ENCODE measurements at regions not wholly inside any gene's neighbourhood (a gene's known extent, or its start where the extent isn't known, plus 50 kb on each side); places are given as distances from the start of the nearest gene placed in this dataset.

DNA sequence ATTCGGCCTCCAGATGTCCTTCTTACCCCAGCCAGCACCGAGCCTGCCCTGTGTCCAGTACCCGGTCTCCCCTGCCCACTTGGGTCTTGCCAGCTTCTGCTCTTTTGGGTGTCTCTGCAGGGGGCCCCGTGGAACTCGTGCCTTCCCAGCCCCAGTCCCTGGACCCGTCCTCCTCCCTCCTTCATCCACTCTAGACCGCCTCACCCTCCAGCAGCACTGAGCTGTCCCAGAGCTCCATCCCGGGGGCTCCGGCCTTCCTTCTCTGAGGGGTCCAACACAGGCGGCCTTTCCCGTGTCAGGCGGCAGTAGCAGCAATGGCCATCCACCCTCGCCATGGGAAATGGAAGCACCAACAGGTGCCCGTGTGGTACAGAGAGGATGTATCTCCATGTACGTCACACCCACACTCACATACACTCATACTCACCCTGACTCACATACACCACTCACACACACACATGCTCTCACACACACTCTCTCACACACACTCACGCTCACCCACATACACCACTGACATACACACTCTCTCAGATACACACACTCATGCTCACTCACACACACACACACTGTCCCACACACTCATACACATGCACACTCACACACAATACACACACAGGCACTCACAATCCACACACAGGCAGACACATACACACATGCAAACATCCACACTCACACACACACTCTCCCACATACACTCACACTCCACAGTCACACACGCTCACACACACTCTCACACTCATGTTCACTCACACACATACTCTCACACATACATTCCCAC, 827.5 kb upstream of the SALL3 start:
- ATAC-seq (peak; percentile 22), DNase-seq (no peak)
- intact Hi-C loops (cut with micrococcal nuclease), result no loop called here
- H3K9me3 ChIP-seq (ENCODE audit: control insufficient read depth in 2 of 3, low read length in 3 of 3), result no peaks in the 10 kb centered on the region
- ChIA-PET POLR2A (no interaction called here), CTCF (no interaction called here)
- no peak overlapping the region for H3K27ac Mint-ChIP-seq
- H3K27me3 ChIP-seq (ENCODE audit: control insufficient read depth in 2 of 2, insufficient read depth in 2 of 2, low read length in 2 of 2), result no peaks in the 10 kb centered on the region
- H3K4me3 Mint-ChIP-seq, result no peak overlapping the region
- no peaks in the 10 kb centered on the region for H3K36me3 Mint-ChIP-seq
- peaks cover 0 to 8% (median 0%) of the 10 kb centered on the region in 5 donors for H3K27me3 Mint-ChIP-seq
- no peaks in the 10 kb centered on the region for H3K4me1 ChIP-seq (ENCODE audit: control insufficient read depth in 2 of 2, insufficient read depth in 2 of 2, low read length in 2 of 2)
- H3K9me3 Mint-ChIP-seq, result peaks cover 0 to 9% (median 0%) of the 10 kb centered on the region in 11 donors
- H3K27ac ChIP-seq (ENCODE audit: low read depth, low read length), result no peak overlapping the region
- no peak overlapping the region for H3K4me3 ChIP-seq (ENCODE audit: low read length)
- H3K36me3 ChIP-seq (ENCODE audit: control insufficient read depth in 2 of 3, insufficient read depth in 3 of 3, low read length in 3 of 3), result no peaks in the 10 kb centered on the region
- H3K4me1 Mint-ChIP-seq, result no peaks in the 10 kb centered on the region

DNA sequence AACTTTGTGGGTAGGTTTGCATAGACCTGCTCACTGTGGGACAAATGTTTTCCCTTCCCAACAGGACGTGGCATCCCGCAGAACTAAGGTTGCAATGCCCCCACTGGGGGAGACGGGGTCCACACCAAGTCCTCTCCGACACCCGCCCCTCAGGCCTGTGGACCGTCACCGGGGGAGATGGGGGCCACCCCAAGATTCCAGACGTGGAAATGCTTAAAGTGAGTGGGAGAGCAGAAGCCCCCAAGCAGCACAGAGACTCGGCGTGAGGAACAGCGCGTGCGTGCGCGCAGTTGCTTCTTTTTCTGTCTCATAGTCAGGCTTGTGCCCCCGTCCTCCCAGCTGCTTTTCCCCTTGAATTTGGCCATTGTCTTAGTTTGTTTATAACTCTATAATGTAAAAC, 826.3 kb upstream of the SALL3 start:
- intact Hi-C loops (cut with micrococcal nuclease), result no loop called here
- no peak overlapping the region for H3K4me3 ChIP-seq (ENCODE audit: low read length)
- H3K27me3 ChIP-seq (ENCODE audit: control insufficient read depth in 2 of 2, insufficient read depth in 2 of 2, low read length in 2 of 2), result no peaks in the 10 kb centered on the region
- no peak overlapping the region for H3K4me3 Mint-ChIP-seq
- ChIA-PET CTCF (no interaction called here), POLR2A (no interaction called here)
- H3K36me3 ChIP-seq (ENCODE audit: control insufficient read depth in 2 of 3, insufficient read depth in 3 of 3, low read length in 3 of 3), result no peaks in the 10 kb centered on the region
- peaks cover 0 to 11% (median 0%) of the 10 kb centered on the region in 5 donors for H3K27me3 Mint-ChIP-seq
- H3K36me3 Mint-ChIP-seq, result no peaks in the 10 kb centered on the region
- no peaks in the 10 kb centered on the region for H3K4me1 Mint-ChIP-seq
- no peaks in the 10 kb centered on the region for H3K4me1 ChIP-seq (ENCODE audit: control insufficient read depth in 2 of 2, insufficient read depth in 2 of 2, low read length in 2 of 2)
- peaks cover 0 to 9% (median 0%) of the 10 kb centered on the region in 11 donors for H3K9me3 Mint-ChIP-seq
- DNase-seq (no peak), ATAC-seq (no peak)
- no peaks in the 10 kb centered on the region for H3K9me3 ChIP-seq (ENCODE audit: control insufficient read depth in 2 of 3, low read length in 3 of 3)
- no peak overlapping the region for H3K27ac ChIP-seq (ENCODE audit: low read depth, low read length)
- H3K27ac Mint-ChIP-seq, result no peak overlapping the region

DNA sequence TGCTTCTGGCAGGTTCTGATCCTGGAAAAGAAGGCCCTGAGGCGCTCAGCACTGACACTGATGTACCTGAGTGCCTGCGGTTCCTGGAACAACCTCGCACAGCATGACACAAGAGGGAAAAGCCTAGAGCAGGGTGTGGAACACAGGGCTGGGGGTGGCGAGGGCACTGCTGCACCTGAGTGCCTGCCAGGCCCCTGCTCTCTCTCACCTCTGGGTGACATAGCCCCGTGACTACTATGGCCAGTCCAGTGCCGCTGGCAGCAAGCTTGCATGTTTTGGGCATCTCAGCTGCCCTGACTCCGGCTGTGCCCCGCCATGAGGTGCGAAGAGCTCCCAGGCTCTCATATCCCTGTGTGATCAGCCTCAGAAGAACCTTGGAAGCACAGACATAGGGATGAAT, 825.2 kb upstream of the SALL3 start:
- ChIA-PET CTCF (no interaction called here), POLR2A (no interaction called here)
- H3K4me1 Mint-ChIP-seq, result no peaks in the 10 kb centered on the region
- Histone ChIP-seq H3K9me3 (ENCODE audit: control insufficient read depth in 2 of 3, low read length in 3 of 3) (no peaks in the 10 kb centered on the region), H3K4me3 (ENCODE audit: low read length) (no peak overlapping the region), H3K27me3 (ENCODE audit: control insufficient read depth in 2 of 2, insufficient read depth in 2 of 2, low read length in 2 of 2) (no peaks in the 10 kb centered on the region), H3K36me3 (ENCODE audit: control insufficient read depth in 2 of 3, insufficient read depth in 3 of 3, low read length in 3 of 3) (no peaks in the 10 kb centered on the region), H3K27ac (ENCODE audit: low read depth, low read length) (no peak overlapping the region), H3K4me1 (ENCODE audit: control insufficient read depth in 2 of 2, insufficient read depth in 2 of 2, low read length in 2 of 2) (no peaks in the 10 kb centered on the region)
- H3K9me3 Mint-ChIP-seq, result peaks cover 0 to 9% (median 0%) of the 10 kb centered on the region in 11 donors
- intact Hi-C loops (cut with micrococcal nuclease), result no loop called here
- H3K4me3 Mint-ChIP-seq, result no peak overlapping the region
- peaks cover 0 to 11% (median 0%) of the 10 kb centered on the region in 5 donors for H3K27me3 Mint-ChIP-seq
- H3K27ac Mint-ChIP-seq, result no peak overlapping the region
- ATAC-seq (no peak), DNase-seq (no peak)
- no peaks in the 10 kb centered on the region for H3K36me3 Mint-ChIP-seq

GRCh38 chr18:78154853-78155252, 824.8 kb upstream of the SALL3 start:
- CTCF ChIA-PET, result no interaction called here
- Histone ChIP-seq H3K27me3 (ENCODE audit: control insufficient read depth in 2 of 2, insufficient read depth in 2 of 2, low read length in 2 of 2) (no peaks in the 10 kb centered on the region), H3K4me1 (ENCODE audit: control insufficient read depth in 2 of 2, insufficient read depth in 2 of 2, low read length in 2 of 2) (no peaks in the 10 kb centered on the region), H3K36me3 (ENCODE audit: control insufficient read depth in 2 of 3, insufficient read depth in 3 of 3, low read length in 3 of 3) (no peaks in the 10 kb centered on the region), H3K9me3 (ENCODE audit: control insufficient read depth in 2 of 3, low read length in 3 of 3) (no peaks in the 10 kb centered on the region), H3K27ac (ENCODE audit: low read depth, low read length) (no peak overlapping the region), H3K4me3 (ENCODE audit: low read length) (no peak overlapping the region)
- Mint-ChIP-seq H3K4me3 (no peak overlapping the region), H3K27ac (no peak overlapping the region), H3K9me3 (peaks cover 0 to 9% (median 2%) of the 10 kb centered on the region in 11 donors), H3K4me1 (no peaks in the 10 kb centered on the region), H3K27me3 (peaks cover 0 to 11% (median 0%) of the 10 kb centered on the region in 5 donors), H3K36me3 (no peaks in the 10 kb centered on the region)
- intact Hi-C loops (cut with micrococcal nuclease), result no loop called here
- POLR2A ChIA-PET, result no interaction called here
- DNase-seq, result no peak
- no peak for ATAC-seq

- CTCF ChIA-PET, result no interaction called here
- POLR2A ChIA-PET, result no interaction called here
- Mint-ChIP-seq H3K27ac (no peak overlapping the region), H3K27me3 (peaks cover 0 to 17% (median 0%) of the 10 kb centered on the region in 5 donors), H3K4me3 (no peak overlapping the region), H3K9me3 (peaks cover 0 to 8% (median 2%) of the 10 kb centered on the region in 11 donors), H3K36me3 (no peaks in the 10 kb centered on the region), H3K4me1 (no peaks in the 10 kb centered on the region)
- Histone ChIP-seq H3K9me3 (ENCODE audit: control insufficient read depth in 2 of 3, low read length in 3 of 3) (no peaks in the 10 kb centered on the region), H3K4me1 (ENCODE audit: control insufficient read depth in 2 of 2, insufficient read depth in 2 of 2, low read length in 2 of 2) (no peaks in the 10 kb centered on the region), H3K27ac (ENCODE audit: low read depth, low read length) (no peak overlapping the region), H3K36me3 (ENCODE audit: control insufficient read depth in 2 of 3, insufficient read depth in 3 of 3, low read length in 3 of 3) (no peaks in the 10 kb centered on the region), H3K4me3 (ENCODE audit: low read length) (no peak overlapping the region), H3K27me3 (ENCODE audit: control insufficient read depth in 2 of 2, insufficient read depth in 2 of 2, low read length in 2 of 2) (no peaks in the 10 kb centered on the region)
- ATAC-seq (no peak), DNase-seq (no peak)
- intact Hi-C loops (cut with micrococcal nuclease), result no loop called here
Observed at GRCh38 chr18:78156466-78156865, 823.2 kb upstream of the SALL3 start.

DNA sequence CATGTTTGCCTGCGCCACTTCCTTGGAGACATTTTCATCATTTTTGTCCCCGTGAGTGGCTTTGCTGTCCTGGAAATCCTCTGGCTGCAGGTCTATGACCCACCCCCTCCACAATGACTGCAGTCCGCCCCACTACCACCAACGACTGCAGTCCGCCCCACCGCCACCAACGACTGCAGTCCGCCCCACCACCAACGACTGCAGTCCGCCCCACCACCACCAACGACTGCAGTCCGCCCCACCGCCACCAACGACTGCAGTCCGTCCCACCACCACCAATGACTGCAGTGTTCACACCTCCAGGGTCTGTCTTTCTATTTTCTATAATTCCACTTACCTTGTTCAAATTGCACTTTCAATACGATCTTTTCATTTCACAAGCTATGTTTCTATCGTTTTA, 820.7 kb upstream of the SALL3 start:
- H3K9me3 ChIP-seq (ENCODE audit: control insufficient read depth in 2 of 3, low read length in 3 of 3), result no peaks in the 10 kb centered on the region
- Mint-ChIP-seq H3K4me1 (no peaks in the 10 kb centered on the region), H3K27ac (no peak overlapping the region), H3K4me3 (no peak overlapping the region), H3K27me3 (peaks cover 0 to 17% (median 0%) of the 10 kb centered on the region in 5 donors), H3K36me3 (no peaks in the 10 kb centered on the region), H3K9me3 (peaks cover 0 to 8% (median 2%) of the 10 kb centered on the region in 11 donors)
- no peak for DNase-seq
- H3K4me1 ChIP-seq (ENCODE audit: control insufficient read depth in 2 of 2, insufficient read depth in 2 of 2, low read length in 2 of 2), result no peaks in the 10 kb centered on the region
- no peak overlapping the region for H3K4me3 ChIP-seq (ENCODE audit: low read length)
- POLR2A ChIA-PET, result no interaction called here
- no peaks in the 10 kb centered on the region for H3K36me3 ChIP-seq (ENCODE audit: control insufficient read depth in 2 of 3, insufficient read depth in 3 of 3, low read length in 3 of 3)
- CTCF ChIA-PET, result no interaction called here
- intact Hi-C loops (cut with micrococcal nuclease), result no loop called here
- no peak overlapping the region for H3K27ac ChIP-seq (ENCODE audit: low read depth, low read length)
- no peaks in the 10 kb centered on the region for H3K27me3 ChIP-seq (ENCODE audit: control insufficient read depth in 2 of 2, insufficient read depth in 2 of 2, low read length in 2 of 2)
- no peak for ATAC-seq

DNA sequence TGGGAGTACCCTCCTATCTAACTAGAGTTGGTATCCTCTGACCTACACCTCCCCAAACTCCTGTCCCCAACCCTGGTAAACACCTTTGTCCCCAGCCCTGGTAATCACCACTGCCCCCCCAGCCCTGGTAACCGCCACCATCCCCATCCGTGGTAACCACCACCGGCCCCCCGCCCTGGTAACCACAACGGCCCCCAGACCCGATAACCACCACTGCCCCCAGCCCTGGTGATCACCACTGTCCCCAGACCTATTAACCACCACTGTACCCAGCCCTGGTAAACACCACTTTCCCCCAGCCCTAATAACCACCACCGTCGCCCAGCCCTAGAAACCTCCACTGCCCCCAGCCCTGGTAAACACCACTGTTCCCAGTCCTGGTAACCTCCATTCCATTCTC, 820.2 kb upstream of the SALL3 start:
- H3K4me1 ChIP-seq (ENCODE audit: control insufficient read depth in 2 of 2, insufficient read depth in 2 of 2, low read length in 2 of 2), result no peaks in the 10 kb centered on the region
- Mint-ChIP-seq H3K4me3 (no peak overlapping the region), H3K27ac (no peak overlapping the region), H3K4me1 (no peaks in the 10 kb centered on the region), H3K36me3 (no peaks in the 10 kb centered on the region), H3K9me3 (peaks cover 0 to 8% (median 2%) of the 10 kb centered on the region in 11 donors), H3K27me3 (peaks cover 0 to 18% (median 0%) of the 10 kb centered on the region in 5 donors)
- POLR2A ChIA-PET, result no interaction called here
- H3K27ac ChIP-seq (ENCODE audit: low read depth, low read length), result no peak overlapping the region
- CTCF ChIA-PET, result no interaction called here
- DNase-seq (no peak), ATAC-seq (no peak)
- intact Hi-C loops (cut with micrococcal nuclease), result no loop called here
- H3K4me3 ChIP-seq (ENCODE audit: low read length), result no peak overlapping the region
- H3K27me3 ChIP-seq (ENCODE audit: control insufficient read depth in 2 of 2, insufficient read depth in 2 of 2, low read length in 2 of 2), result no peaks in the 10 kb centered on the region
- H3K9me3 ChIP-seq (ENCODE audit: control insufficient read depth in 2 of 3, low read length in 3 of 3), result no peaks in the 10 kb centered on the region
- H3K36me3 ChIP-seq (ENCODE audit: control insufficient read depth in 2 of 3, insufficient read depth in 3 of 3, low read length in 3 of 3), result no peaks in the 10 kb centered on the region
